ENCODE measurements at regions not wholly inside any gene's neighbourhood (a gene's known extent, or its start where the extent isn't known, plus 50 kb on each side); places are given as distances from the start of the nearest gene placed in this dataset.
"Not testable (repeated sequence)": the region's sequence is repeated elsewhere in the genome, so short reads cannot be mapped to it uniquely, and the experiment has no call there.

DNA sequence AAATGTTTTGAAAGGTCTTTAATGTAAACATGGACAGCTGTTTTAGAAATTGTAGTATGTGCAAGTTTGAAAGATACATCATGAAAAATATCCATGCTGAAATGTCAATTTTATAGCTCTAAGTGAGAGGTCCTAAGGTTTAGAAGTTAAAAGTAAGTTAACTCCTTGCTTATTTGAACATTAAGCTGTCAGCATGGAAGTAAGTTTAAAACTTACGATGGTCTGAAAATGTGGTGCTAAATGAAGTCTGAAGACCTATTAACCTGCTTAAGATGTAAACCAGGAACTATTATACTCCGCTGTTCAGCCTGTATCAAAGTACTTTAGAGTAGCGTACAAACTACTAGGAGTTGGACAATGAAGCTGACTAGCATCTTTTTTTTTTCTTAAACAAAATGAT is 1082.4 kb downstream of the TMTC2 start:
- no peaks in the 10 kb centered on the region for H3K9me3 ChIP-seq (ENCODE audit: control insufficient read depth, insufficient read depth, low read length)
- no peak overlapping the region for H3K9ac ChIP-seq (ENCODE audit: low read depth, low read length)
- H3K27me3 ChIP-seq (ENCODE audit: control insufficient read depth, insufficient read depth, low read length), result no peaks in the 10 kb centered on the region
- H3K36me3 ChIP-seq (ENCODE audit: control insufficient read depth, insufficient read depth, low read length), result no peaks in the 10 kb centered on the region
- no peak overlapping the region for H3K4me3 ChIP-seq (ENCODE audit: low read depth, low read length)
- no peaks in the 10 kb centered on the region for H3K4me1 ChIP-seq (ENCODE audit: control insufficient read depth, insufficient read depth, low read length)

DNA sequence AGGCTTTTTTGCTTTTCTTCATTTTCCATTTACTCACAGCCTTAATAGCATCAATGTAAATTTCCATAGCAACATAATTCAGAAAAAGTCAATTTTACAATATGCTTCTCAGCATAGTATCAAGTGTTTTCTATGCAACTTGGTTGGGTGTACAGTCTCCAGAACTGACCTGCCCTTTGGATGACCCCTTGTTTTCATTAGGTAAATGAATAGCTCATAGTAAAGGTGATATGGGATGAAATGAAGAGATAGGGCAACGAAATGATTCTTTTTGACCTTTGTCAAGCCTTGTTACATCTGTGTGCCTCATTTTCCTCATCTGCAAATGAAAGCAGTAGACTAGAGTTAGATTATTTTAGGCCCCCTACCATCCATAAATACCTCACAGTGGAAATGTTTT is 1081.0 kb downstream of the TMTC2 start:
- Histone ChIP-seq H3K4me1 (ENCODE audit: control insufficient read depth, insufficient read depth, low read length) (no peaks in the 10 kb centered on the region), H3K36me3 (ENCODE audit: control insufficient read depth, insufficient read depth, low read length) (no peaks in the 10 kb centered on the region), H3K4me3 (ENCODE audit: low read depth, low read length) (no peak overlapping the region), H3K27me3 (ENCODE audit: control insufficient read depth, insufficient read depth, low read length) (no peaks in the 10 kb centered on the region), H3K9me3 (ENCODE audit: control insufficient read depth, insufficient read depth, low read length) (no peaks in the 10 kb centered on the region), H3K9ac (ENCODE audit: low read depth, low read length) (no peak overlapping the region)

DNA sequence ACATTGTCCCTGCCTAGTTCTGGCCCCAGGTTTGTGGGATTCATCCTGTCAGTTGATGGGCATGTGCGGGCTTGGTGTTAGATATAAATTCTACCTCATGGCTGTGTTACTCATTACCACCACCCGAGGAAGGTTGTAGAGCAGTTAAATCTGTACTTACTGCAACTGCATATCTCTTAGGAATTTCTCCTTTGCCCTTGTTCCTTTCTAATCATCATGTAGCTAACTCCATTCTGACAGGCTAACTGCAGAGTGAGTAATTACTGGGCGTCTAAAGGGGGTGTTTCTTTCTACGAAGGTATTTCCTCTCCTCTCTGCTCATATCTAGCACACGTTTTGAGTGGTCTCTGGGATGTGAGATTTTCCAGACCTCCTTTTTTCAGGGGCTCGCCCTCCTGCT is 1076.7 kb downstream of the TMTC2 start:
- H3K4me1 ChIP-seq (ENCODE audit: control insufficient read depth, insufficient read depth, low read length), result no peaks in the 10 kb centered on the region
- no peak overlapping the region for H3K4me3 ChIP-seq (ENCODE audit: low read depth, low read length)
- no peaks in the 10 kb centered on the region for H3K9me3 ChIP-seq (ENCODE audit: control insufficient read depth, insufficient read depth, low read length)
- no peaks in the 10 kb centered on the region for H3K27me3 ChIP-seq (ENCODE audit: control insufficient read depth, insufficient read depth, low read length)
- no peak overlapping the region for H3K9ac ChIP-seq (ENCODE audit: low read depth, low read length)
- no peaks in the 10 kb centered on the region for H3K36me3 ChIP-seq (ENCODE audit: control insufficient read depth, insufficient read depth, low read length)

DNA sequence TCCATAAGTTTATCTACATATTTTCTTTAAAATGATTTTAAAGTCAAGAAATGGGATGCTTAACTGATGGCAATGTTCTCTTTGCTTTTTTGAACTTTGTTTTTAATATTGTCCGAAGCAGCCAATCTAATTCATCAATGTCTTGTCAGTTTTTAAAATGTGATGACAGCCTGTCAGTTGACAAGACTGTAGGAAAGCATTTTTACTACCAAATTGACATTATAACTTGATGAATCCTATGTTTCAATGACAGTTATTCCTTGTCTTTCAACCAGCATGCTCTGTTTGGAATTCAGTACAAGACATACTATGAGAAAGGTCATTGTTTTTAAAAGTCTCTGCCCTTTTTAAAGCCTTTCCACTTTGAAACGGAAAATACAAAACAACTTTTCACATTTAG is 1073.2 kb downstream of the TMTC2 start:
- H3K4me3 ChIP-seq (ENCODE audit: low read depth, low read length), result no peak overlapping the region

DNA sequence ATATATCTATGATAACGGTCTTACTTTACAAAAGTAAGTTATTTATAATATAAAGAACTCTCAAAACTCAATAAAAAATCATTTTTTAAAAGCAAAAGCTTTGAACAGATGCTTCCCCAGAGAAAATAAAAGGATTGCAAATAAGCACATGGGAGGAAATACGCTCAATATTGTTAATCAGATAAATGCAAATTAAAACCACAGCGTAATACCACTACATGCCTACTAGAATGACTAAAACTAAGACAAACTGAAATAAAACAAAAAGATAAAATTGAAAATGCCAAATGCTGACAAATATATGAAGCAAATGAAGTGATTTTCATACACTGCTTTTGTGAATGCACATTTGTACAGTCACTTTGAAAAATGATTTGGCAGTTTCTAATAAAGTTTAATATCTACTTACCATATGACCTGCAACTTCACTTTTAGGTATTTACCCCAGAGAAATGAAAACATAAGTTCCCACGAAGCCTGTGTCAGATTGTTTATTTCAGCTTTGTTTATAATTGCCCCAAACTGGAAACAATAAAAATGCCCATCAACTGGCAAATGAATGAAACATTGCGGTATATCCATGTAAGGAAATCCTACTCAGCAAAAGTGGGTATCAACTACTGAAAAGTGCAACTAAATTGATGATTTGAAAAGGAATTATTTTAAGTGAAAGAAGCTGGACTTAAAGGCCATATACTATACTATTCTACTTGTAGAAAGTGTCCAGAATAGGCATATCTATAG is 1072.4 kb downstream of the TMTC2 start:
- no peak overlapping the region for H3K4me3 ChIP-seq (ENCODE audit: low read depth, low read length)
- H3K9ac ChIP-seq (ENCODE audit: low read depth, low read length), result no peak overlapping the region
- H3K4me1 ChIP-seq (ENCODE audit: control insufficient read depth, insufficient read depth, low read length), result no peaks in the 10 kb centered on the region
- no peaks in the 10 kb centered on the region for H3K27me3 ChIP-seq (ENCODE audit: control insufficient read depth, insufficient read depth, low read length)
- H3K36me3 ChIP-seq (ENCODE audit: control insufficient read depth, insufficient read depth, low read length), result no peaks in the 10 kb centered on the region
- no peaks in the 10 kb centered on the region for H3K9me3 ChIP-seq (ENCODE audit: control insufficient read depth, insufficient read depth, low read length)

More for the DNA sequence above, 1073.2 kb downstream of the TMTC2 start:
- H3K9me3 ChIP-seq (ENCODE audit: control insufficient read depth, insufficient read depth, low read length), result no peaks in the 10 kb centered on the region
- no peaks in the 10 kb centered on the region for H3K36me3 ChIP-seq (ENCODE audit: control insufficient read depth, insufficient read depth, low read length)
- H3K27me3 ChIP-seq (ENCODE audit: control insufficient read depth, insufficient read depth, low read length), result no peaks in the 10 kb centered on the region
- no peak overlapping the region for H3K9ac ChIP-seq (ENCODE audit: low read depth, low read length)
- no peaks in the 10 kb centered on the region for H3K4me1 ChIP-seq (ENCODE audit: control insufficient read depth, insufficient read depth, low read length)

DNA sequence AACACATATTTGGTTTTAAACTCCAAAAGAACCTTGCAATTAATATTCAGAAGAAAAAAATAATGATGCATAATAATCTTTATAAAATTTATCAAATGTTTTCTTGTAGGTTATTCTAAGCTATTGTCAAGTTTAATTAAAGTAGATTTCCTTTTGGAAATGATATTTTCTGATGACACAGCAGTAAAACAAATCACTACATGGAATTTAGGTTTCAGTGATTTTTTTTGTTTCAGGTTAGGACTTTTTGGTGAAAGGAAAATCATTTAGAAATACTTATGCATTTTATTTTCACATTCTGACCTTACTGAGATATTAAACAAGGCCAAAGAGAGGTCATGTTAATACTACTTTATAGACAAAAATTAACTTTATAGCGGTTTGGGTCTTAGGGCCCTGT is 1067.2 kb downstream of the TMTC2 start:
- H3K36me3 ChIP-seq (ENCODE audit: control insufficient read depth, insufficient read depth, low read length), result no peaks in the 10 kb centered on the region
- H3K9me3 ChIP-seq (ENCODE audit: control insufficient read depth, insufficient read depth, low read length), result no peaks in the 10 kb centered on the region
- H3K4me3 ChIP-seq (ENCODE audit: low read depth, low read length), result no peak overlapping the region
- H3K4me1 ChIP-seq (ENCODE audit: control insufficient read depth, insufficient read depth, low read length), result no peaks in the 10 kb centered on the region
- no peaks in the 10 kb centered on the region for H3K27me3 ChIP-seq (ENCODE audit: control insufficient read depth, insufficient read depth, low read length)
- H3K9ac ChIP-seq (ENCODE audit: low read depth, low read length), result no peak overlapping the region

DNA sequence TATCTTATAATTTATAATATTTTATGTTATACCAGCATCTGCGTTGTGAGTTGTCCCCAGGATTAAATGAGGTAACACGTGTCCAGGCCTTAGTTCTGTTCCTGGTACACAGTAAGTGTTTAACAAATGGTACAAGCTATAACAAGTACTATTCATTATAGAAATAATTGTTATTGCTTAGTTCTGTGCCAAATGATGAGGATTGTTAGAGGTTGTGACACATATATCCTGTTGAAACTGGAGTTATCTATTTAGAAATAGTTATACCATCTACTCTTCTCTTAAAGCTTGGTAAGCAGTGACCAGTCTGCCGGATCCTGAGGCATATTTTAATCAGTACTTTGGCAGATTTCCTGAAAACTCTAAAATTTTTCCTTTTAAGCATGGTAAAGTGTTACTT is 1066.5 kb downstream of the TMTC2 start:
- H3K27me3 ChIP-seq (ENCODE audit: control insufficient read depth, insufficient read depth, low read length), result no peaks in the 10 kb centered on the region
- H3K9ac ChIP-seq (ENCODE audit: low read depth, low read length), result no peak overlapping the region
- H3K36me3 ChIP-seq (ENCODE audit: control insufficient read depth, insufficient read depth, low read length), result no peaks in the 10 kb centered on the region
- H3K4me1 ChIP-seq (ENCODE audit: control insufficient read depth, insufficient read depth, low read length), result no peaks in the 10 kb centered on the region
- H3K9me3 ChIP-seq (ENCODE audit: control insufficient read depth, insufficient read depth, low read length), result no peaks in the 10 kb centered on the region
- H3K4me3 ChIP-seq (ENCODE audit: low read depth, low read length), result no peak overlapping the region

DNA sequence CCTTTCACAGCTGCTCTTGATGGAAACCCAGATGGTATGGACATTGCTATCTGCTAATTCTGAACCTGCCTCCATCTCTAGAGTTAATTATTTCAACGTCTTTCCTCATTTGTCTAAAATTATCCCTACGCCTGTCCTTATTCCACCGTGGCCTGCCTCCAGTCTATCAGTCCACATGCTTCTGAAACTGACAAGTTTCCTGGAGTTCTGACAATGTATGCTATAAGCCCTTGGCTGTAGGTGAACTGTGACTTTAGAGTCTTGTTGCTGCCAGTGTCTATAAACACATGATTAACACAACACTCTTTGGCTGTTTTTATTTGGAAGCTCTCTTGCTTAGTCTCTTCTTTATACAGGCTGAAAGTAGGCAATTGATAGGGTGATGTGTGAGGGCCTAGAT is 1052.9 kb downstream of the TMTC2 start:
- no peaks in the 10 kb centered on the region for H3K9me3 ChIP-seq (ENCODE audit: control insufficient read depth, insufficient read depth, low read length)
- no peaks in the 10 kb centered on the region for H3K4me1 ChIP-seq (ENCODE audit: control insufficient read depth, insufficient read depth, low read length)
- no peak overlapping the region for H3K9ac ChIP-seq (ENCODE audit: low read depth, low read length)
- no peaks in the 10 kb centered on the region for H3K27me3 ChIP-seq (ENCODE audit: control insufficient read depth, insufficient read depth, low read length)
- H3K36me3 ChIP-seq (ENCODE audit: control insufficient read depth, insufficient read depth, low read length), result no peaks in the 10 kb centered on the region
- H3K4me3 ChIP-seq (ENCODE audit: low read depth, low read length), result no peak overlapping the region

DNA sequence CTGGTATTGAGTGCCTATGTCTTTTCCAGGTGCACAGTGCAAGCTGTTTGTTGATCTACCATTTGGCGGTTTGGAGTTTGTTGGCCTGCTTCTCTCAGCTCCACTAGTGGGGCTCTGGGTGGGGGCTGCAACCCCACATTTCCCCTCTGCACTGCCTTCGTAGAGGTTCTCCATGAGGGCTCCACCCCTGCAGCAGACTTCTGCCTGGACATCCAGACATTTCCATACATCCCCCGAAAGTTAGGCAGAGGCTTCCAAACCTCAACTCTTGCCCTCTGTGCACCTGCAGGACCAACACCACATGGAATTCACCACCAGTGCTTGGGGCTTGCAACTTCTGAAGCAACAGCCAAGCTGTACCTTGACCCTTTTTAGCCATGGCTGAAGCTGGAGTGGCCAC is 1024.1 kb downstream of the TMTC2 start:
- H3K9ac ChIP-seq (ENCODE audit: low read depth, low read length), result no peak overlapping the region
- H3K4me1 ChIP-seq (ENCODE audit: control insufficient read depth, insufficient read depth, low read length), result no peaks in the 10 kb centered on the region
- H3K36me3 ChIP-seq (ENCODE audit: control insufficient read depth, insufficient read depth, low read length), result no peaks in the 10 kb centered on the region
- no peaks in the 10 kb centered on the region for H3K27me3 ChIP-seq (ENCODE audit: control insufficient read depth, insufficient read depth, low read length)
- no peak overlapping the region for H3K4me3 ChIP-seq (ENCODE audit: low read depth, low read length)
- H3K9me3 ChIP-seq (ENCODE audit: control insufficient read depth, insufficient read depth, low read length), result peaks cover 14% of the 10 kb centered on the region

DNA sequence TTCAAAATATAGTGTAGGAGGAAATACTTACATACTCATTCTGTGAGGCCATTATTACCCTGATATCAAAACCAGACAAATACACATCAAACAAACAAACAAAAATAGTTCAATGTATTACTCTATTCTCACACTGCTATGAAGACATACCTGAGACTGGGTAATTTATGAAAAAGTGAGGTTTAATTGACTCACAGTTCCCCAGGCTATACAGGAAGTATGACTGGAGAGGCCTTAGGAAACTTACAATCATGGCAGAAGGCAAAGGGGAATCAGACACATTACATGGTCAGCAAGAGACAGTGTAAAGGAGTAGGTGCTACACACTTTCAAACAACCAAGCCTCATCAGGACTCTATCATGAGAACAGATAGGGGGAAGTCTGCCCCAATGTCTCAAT is 1023.2 kb downstream of the TMTC2 start:
- H3K4me1 ChIP-seq (ENCODE audit: control insufficient read depth, insufficient read depth, low read length), result no peaks in the 10 kb centered on the region
- no peak overlapping the region for H3K9ac ChIP-seq (ENCODE audit: low read depth, low read length)
- H3K36me3 ChIP-seq (ENCODE audit: control insufficient read depth, insufficient read depth, low read length), result no peaks in the 10 kb centered on the region
- no peak overlapping the region for H3K4me3 ChIP-seq (ENCODE audit: low read depth, low read length)
- no peaks in the 10 kb centered on the region for H3K27me3 ChIP-seq (ENCODE audit: control insufficient read depth, insufficient read depth, low read length)
- peaks cover 14% of the 10 kb centered on the region for H3K9me3 ChIP-seq (ENCODE audit: control insufficient read depth, insufficient read depth, low read length)

DNA sequence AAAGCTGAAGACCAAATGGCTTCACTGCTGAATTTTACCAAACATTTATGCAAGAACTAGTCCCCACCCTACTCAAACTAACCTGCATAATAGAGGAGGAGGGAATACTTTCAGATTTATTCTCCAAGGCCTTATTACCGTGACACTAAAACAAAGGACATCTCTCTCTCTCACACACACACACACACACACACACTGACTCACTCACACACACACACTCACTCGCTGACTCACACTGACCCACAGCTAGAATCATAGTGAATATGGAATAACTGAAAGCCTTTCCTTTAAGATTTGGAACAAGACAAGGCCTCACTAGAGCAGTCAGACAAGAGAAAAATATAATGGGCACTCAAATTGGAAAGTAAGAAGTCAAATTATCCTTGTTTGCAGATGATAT is 1014.1 kb downstream of the TMTC2 start:
- Histone ChIP-seq H3K4me3 (ENCODE audit: low read depth, low read length) (no peak overlapping the region), H3K4me1 (ENCODE audit: control insufficient read depth, insufficient read depth, low read length) (no peaks in the 10 kb centered on the region), H3K9ac (ENCODE audit: low read depth, low read length) (no peak overlapping the region), H3K36me3 (ENCODE audit: control insufficient read depth, insufficient read depth, low read length) (no peaks in the 10 kb centered on the region), H3K27me3 (ENCODE audit: control insufficient read depth, insufficient read depth, low read length) (no peaks in the 10 kb centered on the region), H3K9me3 (ENCODE audit: control insufficient read depth, insufficient read depth, low read length) (no peaks in the 10 kb centered on the region)

DNA sequence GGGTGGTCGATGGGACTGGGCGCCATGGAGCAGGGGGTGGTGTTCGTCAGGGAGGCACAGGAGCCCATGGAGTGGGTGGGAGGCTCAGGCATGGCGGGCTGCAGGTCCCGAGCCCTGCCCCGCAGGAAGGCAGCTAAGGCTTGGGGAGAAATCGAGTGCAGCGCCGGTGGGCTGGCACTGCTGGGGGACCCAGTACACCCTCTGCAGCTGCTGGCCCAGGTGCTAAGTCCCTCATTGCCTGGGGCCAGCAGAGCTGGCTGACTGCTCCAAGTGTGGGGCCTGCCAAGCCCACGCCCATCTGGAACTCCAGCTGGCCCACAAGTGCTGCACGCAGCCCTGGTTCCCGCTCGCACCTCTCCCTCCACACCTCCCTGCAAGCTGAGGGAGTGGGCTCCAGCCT is 1009.6 kb downstream of the TMTC2 start:
- H3K9me3 ChIP-seq (ENCODE audit: control insufficient read depth, insufficient read depth, low read length); H3K4me3 ChIP-seq (ENCODE audit: low read depth, low read length); H3K36me3 ChIP-seq (ENCODE audit: control insufficient read depth, insufficient read depth, low read length); H3K27me3 ChIP-seq (ENCODE audit: control insufficient read depth, insufficient read depth, low read length); H3K9ac ChIP-seq (ENCODE audit: low read depth, low read length); H3K4me1 ChIP-seq (ENCODE audit: control insufficient read depth, insufficient read depth, low read length): not testable (repeated sequence)

Data from iPS-15b (cell line).